ENCODE measurements at regions not wholly inside any gene's neighbourhood (a gene's known extent, or its start where the extent isn't known, plus 50 kb on each side); places are given as distances from the start of the nearest gene placed in this dataset.
A peak's percentile ranks its signal among the peaks of the same experiment; 100 is the strongest.

GRCh38 chr17:77444628-77444983, 303.8 kb downstream of the SEC14L1 start:
- no peaks in the 10 kb centered on the region for H3K9me3 Mint-ChIP-seq
- no peak for TF ChIP-seq CTCF (conservative IDR thresholded peaks at IDR 0.05)
- DNase-seq (ENCODE audit: low read depth, low spot score): no peak
- peak overlapping the region; percentile 66 for H3K4me3 Mint-ChIP-seq
- H3K27me3 Mint-ChIP-seq (ENCODE audit: low read depth): no peaks in the 10 kb centered on the region
- peaks cover 78% of the 10 kb centered on the region for H3K4me1 Mint-ChIP-seq
- H3K36me3 Mint-ChIP-seq (ENCODE audit: low read depth): peaks cover 5% of the 10 kb centered on the region
- peak overlapping the region; percentile 73 for H3K27ac Mint-ChIP-seq (ENCODE audit: unreplicated experiment)

GRCh38 chr17:77444984-77445759, 304.4 kb downstream of the SEC14L1 start:
- no peaks in the 10 kb centered on the region for H3K27me3 Mint-ChIP-seq (ENCODE audit: low read depth)
- peaks cover 5% of the 10 kb centered on the region for H3K36me3 Mint-ChIP-seq (ENCODE audit: low read depth)
- H3K9me3 Mint-ChIP-seq: no peaks in the 10 kb centered on the region
- DNase-seq (ENCODE audit: low read depth, low spot score): no peak
- H3K4me1 Mint-ChIP-seq: peaks cover 80% of the 10 kb centered on the region
- TF ChIP-seq CTCF (conservative IDR thresholded peaks at IDR 0.05): no peak
- H3K27ac Mint-ChIP-seq (ENCODE audit: unreplicated experiment): peak overlapping the region; percentile 73
- H3K4me3 Mint-ChIP-seq: peak overlapping the region; percentile 66

- TF ChIP-seq CTCF (conservative IDR thresholded peaks at IDR 0.05): no peak
- no peak for DNase-seq (ENCODE audit: low read depth, low spot score)
- peaks cover 82% of the 10 kb centered on the region for H3K4me1 Mint-ChIP-seq
- no peaks in the 10 kb centered on the region for H3K9me3 Mint-ChIP-seq
- H3K36me3 Mint-ChIP-seq (ENCODE audit: low read depth): peaks cover 5% of the 10 kb centered on the region
- peak overlapping the region; percentile 59 for H3K4me3 Mint-ChIP-seq
- no peak overlapping the region for H3K27ac Mint-ChIP-seq (ENCODE audit: unreplicated experiment)
- no peaks in the 10 kb centered on the region for H3K27me3 Mint-ChIP-seq (ENCODE audit: low read depth)
Observed at GRCh38 chr17:77445760-77446532, 305.2 kb downstream of the SEC14L1 start.

GRCh38 chr17:77446940-77447634, 306.3 kb downstream of the SEC14L1 start:
- peaks cover 7% of the 10 kb centered on the region for H3K27me3 Mint-ChIP-seq (ENCODE audit: low read depth)
- H3K4me3 Mint-ChIP-seq: peak overlapping the region; percentile 39
- H3K36me3 Mint-ChIP-seq (ENCODE audit: low read depth): peaks cover 5% of the 10 kb centered on the region
- no peak for TF ChIP-seq CTCF (conservative IDR thresholded peaks at IDR 0.05)
- peak overlapping the region; percentile 43 for H3K27ac Mint-ChIP-seq (ENCODE audit: unreplicated experiment)
- peaks cover 80% of the 10 kb centered on the region for H3K4me1 Mint-ChIP-seq
- DNase-seq (ENCODE audit: low read depth, low spot score): no peak
- H3K9me3 Mint-ChIP-seq: no peaks in the 10 kb centered on the region

- Mint-ChIP-seq H3K4me3 (peak overlapping the region; percentile 98), H3K27me3 (ENCODE audit: low read depth) (peaks cover 9% of the 10 kb centered on the region), H3K27ac (ENCODE audit: unreplicated experiment) (peak overlapping the region; percentile 100), H3K9me3 (no peaks in the 10 kb centered on the region), H3K4me1 (peaks cover 89% of the 10 kb centered on the region), H3K36me3 (ENCODE audit: low read depth) (peaks cover 5% of the 10 kb centered on the region)
- no peak for TF ChIP-seq CTCF (conservative IDR thresholded peaks at IDR 0.05)
- DNase-seq (ENCODE audit: low read depth, low spot score): no peak
Observed at GRCh38 chr17:77449373-77449907, 308.7 kb downstream of the SEC14L1 start.

Data from neural crest cell (in vitro differentiated cells).